Islet precursor cell (in vitro differentiated cells): ENCODE measurements at regions not wholly inside any gene's neighbourhood (a gene's known extent, or its start where the extent isn't known, plus 50 kb on each side); places are given as distances from the start of the nearest gene placed in this dataset.
"Not testable (repeated sequence)": the region's sequence is repeated elsewhere in the genome, so short reads cannot be mapped to it uniquely, and the experiment has no call there.

Source experiments
- DNase-seq: peaks from one replicate; pipeline ENCODE4 v3.0.0-alpha.2; 2018

- DNase-seq: no peak
These were observed 1288.6 kb upstream of the EYS start for GRCh38 chr6:66995669-66996068.

- not testable (repeated sequence) for DNase-seq
These were observed 1286.7 kb upstream of the EYS start for GRCh38 chr6:66993708-66994107.

- DNase-seq: no peak
These were observed 1286.2 kb upstream of the EYS start for GRCh38 chr6:66993272-66993671.

- no peak for DNase-seq
These were observed 1285.6 kb upstream of the EYS start for GRCh38 chr6:66992660-66993059.

- DNase-seq: no peak
These were observed 1279.9 kb upstream of the EYS start for GRCh38 chr6:66986940-66987339.

GRCh38 chr6:66985816-66986215, 1278.8 kb upstream of the EYS start:
- no peak for DNase-seq

- no peak for DNase-seq
These were observed 1263.3 kb upstream of the EYS start for GRCh38 chr6:66970373-66970772.

- DNase-seq: no peak
These were observed 1258.2 kb upstream of the EYS start for GRCh38 chr6:66965227-66965626.

GRCh38 chr6:66964216-66964615, 1257.2 kb upstream of the EYS start:
- DNase-seq: no peak

GRCh38 chr6:66962082-66962481, 1255.1 kb upstream of the EYS start:
- DNase-seq: no peak

- no peak for DNase-seq
These were observed 1254.2 kb upstream of the EYS start for GRCh38 chr6:66961191-66961590.

GRCh38 chr6:66949191-66949661, 1242.2 kb upstream of the EYS start:
- no peak for DNase-seq

GRCh38 chr6:66948106-66948505, 1241.1 kb upstream of the EYS start:
- DNase-seq: no peak

- DNase-seq: no peak
These were observed 1233.0 kb upstream of the EYS start for GRCh38 chr6:66940003-66940402.

- no peak for DNase-seq
These were observed 1230.2 kb upstream of the EYS start for GRCh38 chr6:66937180-66937579.

- no peak for DNase-seq
These were observed 1228.6 kb upstream of the EYS start for GRCh38 chr6:66935612-66936011.

GRCh38 chr6:66931787-66932186, 1224.8 kb upstream of the EYS start:
- no peak for DNase-seq

- no peak for DNase-seq
These were observed 1223.7 kb upstream of the EYS start for GRCh38 chr6:66930559-66931290.

GRCh38 chr6:66926060-66926459, 1219.0 kb upstream of the EYS start:
- DNase-seq: no peak

GRCh38 chr6:66913657-66914056, 1206.6 kb upstream of the EYS start:
- DNase-seq: no peak

GRCh38 chr6:66902457-66902856, 1195.4 kb upstream of the EYS start:
- DNase-seq: no peak

- DNase-seq: no peak
These were observed 1193.4 kb upstream of the EYS start for GRCh38 chr6:66900133-66901083.

GRCh38 chr6:66897576-66897975, 1190.5 kb upstream of the EYS start:
- no peak for DNase-seq

- DNase-seq: peak; percentile 44
These were observed 1189.4 kb upstream of the EYS start for GRCh38 chr6:66896415-66896814.
